Central memory CD4-positive, alpha-beta T cell (primary cell): ENCODE measurements at regions not wholly inside any gene's neighbourhood (a gene's known extent, or its start where the extent isn't known, plus 50 kb on each side); places are given as distances from the start of the nearest gene placed in this dataset.
"Not testable (repeated sequence)": the region's sequence is repeated elsewhere in the genome, so short reads cannot be mapped to it uniquely, and the experiment has no call there.

ENCODE experiments used
- DNase-seq: peaks from one replicate; pipeline ENCODE4 v3.0.0; 2022

DNA sequence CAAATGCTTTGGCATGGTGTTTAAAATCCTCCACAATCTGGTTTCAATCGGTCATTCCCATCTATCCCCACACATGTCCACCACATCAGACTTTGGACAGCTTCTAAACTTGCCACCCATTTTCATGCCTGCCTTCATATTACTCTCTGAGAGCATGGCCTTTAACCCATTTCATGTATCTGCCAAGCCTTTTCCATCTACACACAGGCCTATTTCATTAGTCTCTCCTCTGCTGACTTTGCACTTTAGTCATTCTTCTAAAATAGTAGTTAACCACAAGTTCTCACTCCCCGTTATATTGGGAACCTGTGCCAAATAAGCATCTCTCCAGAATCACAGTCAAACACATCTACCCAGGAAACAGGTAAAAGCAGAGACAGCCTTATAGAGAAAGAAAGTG is 142.2 kb downstream of the MZT1 start:
- DNase-seq: no peak

DNA sequence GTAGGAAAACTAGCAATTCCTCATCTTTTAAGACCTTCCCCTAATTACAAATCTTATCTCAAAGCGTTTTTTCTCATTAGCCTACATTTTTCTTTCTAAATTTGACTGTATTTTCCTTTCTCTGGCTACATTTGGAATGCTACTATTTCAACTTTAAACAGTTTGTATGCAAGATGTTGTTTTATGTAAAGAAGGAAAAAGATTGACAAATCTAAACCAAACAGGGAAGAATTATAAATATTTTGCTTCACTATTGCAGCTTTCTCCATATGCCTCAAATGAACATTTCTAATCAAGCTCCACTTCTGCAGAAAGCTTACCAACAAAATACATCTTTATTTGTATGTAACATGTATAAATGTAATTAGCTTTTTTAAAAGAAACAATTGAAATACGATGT is 156.2 kb downstream of the MZT1 start:
- DNase-seq: no peak

DNA sequence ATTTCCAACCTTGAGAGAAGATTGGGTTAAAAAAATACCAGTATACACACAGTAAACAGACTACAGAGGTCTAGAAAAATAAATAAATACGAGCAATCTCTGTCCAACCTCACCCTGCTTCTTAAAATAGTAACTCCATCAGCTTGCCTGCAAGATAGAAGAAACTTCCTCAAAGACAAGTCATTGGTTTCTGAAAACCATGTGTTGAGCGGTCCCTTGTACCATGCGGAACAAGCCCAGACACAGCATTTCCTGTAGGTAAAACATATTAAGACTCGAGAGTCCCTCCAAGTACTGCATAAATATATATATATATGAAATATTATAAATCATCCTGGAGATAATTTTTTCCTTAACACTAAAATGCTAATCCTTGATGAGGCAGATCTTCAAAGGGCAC is 157.4 kb downstream of the MZT1 start:
- DNase-seq: no peak

DNA sequence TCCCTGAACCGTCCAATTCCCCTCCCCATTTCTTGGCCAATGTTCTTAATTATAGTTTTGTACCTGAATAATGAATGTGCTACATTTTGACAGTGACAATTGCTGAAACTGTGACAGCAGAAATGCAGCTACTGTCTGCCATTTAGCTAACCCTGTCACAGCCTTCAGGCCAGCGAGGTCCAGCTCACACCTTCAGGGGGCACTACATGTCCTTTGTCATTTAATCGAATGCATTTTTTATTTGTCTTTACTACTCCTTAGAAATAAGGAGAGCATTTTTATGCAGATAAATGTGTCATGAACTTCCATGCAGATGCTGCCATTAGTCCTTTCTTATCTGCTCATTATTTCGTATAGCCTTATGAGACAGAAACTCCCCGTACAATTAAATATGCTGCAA is 159.9 kb downstream of the MZT1 start:
- DNase-seq: no peak

DNA sequence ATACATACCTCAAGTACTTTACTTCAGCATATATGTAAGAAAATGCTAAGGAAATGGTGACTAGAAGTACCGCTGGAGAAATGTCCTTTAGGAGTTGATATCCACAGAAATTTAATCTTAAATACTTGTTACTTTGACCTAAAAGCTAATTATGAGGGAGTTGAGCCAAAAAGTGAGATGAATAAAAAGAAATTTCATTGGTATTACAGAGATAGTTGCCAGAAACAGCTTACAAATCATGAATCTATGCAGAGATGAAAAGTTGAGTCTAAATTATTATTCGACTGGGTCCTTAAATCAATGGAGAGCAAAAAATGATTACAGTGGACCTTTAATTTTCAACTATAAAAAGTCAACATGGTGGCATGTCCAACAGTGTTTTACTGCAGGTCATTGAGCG is 160.9 kb downstream of the MZT1 start:
- DNase-seq: no peak

DNA sequence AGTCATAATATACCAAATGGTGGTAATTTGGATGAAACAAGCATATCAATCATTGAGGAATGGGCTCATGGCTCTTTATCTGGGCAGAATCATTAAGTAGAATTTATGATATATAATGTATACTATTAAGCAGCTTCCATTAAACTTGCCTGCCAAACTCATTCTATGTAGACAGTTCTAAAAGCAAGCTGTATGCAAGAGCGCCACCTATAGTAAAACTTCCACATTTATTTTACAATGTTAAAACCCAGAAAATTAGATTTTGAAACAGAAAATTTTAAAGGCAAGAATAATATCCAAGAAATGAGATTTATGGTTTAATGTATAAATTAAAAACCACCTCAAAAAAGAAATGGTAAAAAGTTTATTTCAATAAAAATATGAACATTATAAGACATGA is 161.5 kb downstream of the MZT1 start:
- DNase-seq: no peak

DNA sequence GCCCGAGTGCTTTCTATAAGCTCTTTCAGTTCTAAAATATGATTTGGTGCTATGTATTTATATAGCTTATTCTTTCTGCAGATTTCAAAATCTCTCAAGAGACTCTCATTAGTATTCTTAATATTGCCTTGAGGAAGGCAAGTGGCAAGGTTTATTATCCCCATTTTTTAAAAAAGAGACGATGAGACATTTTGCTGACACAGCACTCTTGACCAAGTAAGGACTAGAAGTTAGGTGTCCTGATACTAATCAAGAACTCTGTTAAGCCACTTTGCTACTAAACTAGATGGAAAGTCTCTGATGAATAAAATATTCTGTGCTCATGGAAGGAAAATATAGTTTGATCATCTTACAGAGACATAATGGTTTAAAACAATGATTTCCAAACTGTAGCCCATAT is 164.7 kb downstream of the MZT1 start:
- DNase-seq: no peak

DNA sequence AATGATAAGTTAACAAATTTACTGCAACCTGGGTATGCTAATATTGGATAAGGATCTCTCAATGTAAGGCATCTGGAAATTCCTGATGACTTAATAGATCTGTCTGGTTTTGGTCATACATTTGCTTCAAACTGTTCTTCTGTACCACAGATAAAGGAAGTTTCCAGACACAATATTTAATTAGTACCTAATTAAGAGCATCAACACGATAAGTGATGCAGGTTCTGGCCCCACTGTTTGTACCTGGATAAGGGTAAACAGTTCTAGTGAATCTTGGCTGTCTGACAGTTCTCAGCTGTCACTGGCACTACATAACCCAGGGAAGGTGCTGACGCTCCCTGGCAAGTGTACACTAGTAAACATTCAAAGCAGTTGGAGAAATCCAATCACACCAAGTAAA is 165.6 kb downstream of the MZT1 start:
- DNase-seq: no peak

DNA sequence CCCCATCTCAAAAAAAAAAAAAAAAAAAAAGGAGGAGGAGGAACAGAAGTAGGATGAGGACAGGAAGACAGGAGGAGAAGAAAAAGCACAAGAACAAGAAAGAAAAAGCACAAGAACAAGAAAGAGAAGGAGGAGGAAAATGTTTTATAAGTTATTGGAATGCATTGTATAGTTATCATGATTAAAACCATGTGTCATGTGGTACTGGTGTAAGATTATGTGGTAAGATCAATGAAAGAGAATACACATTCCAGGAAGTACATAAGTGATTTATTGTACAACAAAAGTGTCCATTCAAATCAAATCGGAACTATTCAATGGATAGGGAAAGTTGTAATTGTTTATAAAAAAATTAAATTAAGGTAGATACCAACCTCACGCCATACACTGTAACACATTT is 167.7 kb downstream of the MZT1 start:
- no peak for DNase-seq

DNA sequence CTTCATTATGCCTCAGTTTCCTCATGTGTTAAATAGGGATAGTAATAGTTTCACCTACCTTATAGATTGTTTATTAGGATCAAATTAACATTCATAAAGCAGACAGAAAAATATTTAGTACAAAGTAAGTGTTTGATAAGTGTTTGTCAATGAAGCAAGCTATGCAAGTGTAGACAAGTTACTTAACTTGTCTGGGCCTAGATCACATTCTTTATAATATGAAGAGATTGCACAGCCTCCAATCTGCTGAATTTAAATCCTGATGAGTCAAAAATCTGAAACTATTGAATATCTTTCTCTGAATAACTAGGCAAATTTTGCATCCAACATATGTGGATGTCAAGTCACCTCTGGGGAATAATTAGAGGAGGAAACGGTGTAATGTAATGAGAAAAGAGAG is 170.5 kb downstream of the MZT1 start:
- no peak for DNase-seq

DNA sequence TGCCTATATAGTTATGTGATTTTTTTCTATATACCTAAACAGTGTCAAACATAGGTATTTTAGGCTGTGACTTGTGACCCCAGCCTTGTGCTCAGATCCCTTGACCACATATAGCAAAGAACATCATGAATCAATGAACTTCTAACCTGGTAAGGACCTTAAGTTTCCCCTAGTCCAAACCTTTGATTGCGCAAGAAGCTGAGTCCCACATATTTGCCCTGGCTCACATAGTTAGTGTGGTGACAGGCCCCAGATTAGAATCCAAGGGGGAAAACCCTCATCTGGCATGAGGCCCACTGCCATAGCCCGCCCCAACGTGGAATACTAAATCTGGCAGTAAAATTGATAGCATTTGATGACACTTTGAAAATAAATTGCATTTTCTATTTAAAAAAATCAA is 171.8 kb downstream of the MZT1 start:
- DNase-seq: no peak

DNA sequence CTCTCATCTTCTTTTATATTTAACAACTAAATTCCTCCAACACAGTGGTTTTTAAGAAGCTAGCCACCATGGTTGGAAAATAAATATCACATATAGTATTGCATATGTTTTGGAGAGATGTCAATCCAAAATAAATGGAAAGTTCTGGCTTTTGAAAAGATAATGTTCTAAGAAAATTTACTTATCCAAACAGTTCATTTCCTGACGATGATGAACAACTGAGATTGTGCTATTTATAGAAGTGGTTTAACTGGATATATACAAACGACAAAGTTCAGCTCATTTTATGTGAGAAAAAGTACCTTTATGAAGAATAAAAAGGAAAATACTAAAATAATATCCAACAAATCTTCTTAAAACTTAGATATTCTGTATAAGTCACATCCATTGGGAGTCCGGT is 174.7 kb downstream of the MZT1 start:
- no peak for DNase-seq

DNA sequence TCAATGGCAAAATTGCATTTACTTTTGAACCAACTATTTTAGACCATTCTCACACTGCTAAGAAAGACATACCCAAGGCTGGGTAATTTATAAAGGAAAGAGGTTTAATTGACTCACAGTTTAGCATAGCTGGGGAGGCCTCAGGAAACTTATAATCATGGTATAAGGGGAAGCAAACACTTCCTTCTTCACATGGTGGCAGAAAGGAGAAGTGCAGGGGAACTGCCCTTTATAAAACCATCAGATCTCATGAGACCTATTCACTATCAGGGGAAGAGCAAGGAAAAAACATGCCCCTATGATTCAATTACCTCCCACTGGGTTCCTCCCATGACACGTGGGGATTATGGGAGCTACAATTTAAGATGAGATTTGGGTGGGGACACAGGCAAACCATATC is 181.5 kb downstream of the MZT1 start:
- DNase-seq: not testable (repeated sequence)

DNA sequence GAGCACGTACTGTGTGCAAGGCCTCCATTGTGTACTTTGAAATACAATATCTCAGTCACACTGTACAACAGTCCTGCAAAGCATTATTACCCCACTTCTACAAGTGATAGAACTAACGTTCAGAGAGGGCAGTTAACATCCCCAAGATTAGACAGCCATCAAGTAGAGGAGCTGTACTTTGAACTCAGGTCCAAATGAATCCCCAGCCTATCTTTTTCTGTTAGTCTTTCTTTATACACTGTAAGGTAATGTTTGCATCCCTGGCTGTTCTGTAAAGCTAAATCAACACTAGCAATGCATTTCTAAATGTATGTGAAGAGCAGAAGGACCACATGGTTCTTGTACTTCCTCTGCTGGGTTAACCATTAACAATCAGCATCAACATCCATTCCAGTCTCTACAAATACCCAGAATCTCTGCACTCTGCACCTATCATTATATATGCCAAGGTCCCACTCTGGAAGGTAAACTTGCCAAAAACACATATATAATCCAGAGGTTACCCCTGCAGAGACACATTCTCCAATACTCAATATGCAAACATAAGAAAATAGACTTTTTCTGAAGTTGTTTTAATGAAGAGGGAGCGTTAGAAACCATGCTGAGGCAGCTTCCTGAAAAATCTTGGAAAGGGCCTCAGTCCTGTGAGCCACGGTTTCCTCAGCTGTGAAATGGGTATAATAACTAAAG is 182.3 kb downstream of the MZT1 start:
- no peak for DNase-seq

DNA sequence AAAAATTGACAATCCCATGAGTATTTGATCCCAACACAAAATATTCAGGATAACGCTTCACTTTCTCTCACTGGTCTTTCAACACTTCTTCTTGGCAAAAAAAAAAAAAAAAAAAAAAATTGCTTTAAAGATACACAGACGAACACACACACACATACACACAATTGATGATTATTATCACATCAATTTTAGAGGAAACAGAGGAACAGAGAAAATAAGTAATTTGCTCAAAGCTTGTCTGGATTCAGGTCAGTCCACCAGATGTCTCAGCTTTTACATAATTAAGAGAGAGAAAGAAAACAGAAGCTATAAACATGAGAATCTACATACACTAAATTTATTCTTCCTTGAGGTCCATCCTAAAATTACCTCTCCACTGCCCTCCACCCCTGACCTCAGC is 183.4 kb downstream of the MZT1 start:
- DNase-seq: no peak

DNA sequence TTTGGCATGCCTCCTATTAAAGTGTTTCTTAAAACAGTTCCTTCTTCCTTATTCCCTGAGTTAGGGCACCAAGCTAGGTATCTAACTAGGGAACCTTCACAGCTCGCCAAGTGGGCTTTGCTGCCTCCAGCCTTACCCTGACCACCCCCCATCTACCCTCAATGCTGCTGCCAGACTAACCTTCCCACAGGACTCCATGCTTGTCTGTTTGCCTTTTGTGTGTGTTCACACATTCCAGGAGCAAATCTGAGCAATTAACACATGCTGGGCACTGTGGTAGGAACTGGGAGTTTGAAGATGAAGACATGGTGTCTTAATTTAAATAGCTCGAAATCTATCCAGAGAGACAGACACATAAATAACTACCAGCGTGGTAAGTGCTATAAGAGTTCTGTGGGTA is 185.2 kb downstream of the MZT1 start:
- no peak for DNase-seq

DNA sequence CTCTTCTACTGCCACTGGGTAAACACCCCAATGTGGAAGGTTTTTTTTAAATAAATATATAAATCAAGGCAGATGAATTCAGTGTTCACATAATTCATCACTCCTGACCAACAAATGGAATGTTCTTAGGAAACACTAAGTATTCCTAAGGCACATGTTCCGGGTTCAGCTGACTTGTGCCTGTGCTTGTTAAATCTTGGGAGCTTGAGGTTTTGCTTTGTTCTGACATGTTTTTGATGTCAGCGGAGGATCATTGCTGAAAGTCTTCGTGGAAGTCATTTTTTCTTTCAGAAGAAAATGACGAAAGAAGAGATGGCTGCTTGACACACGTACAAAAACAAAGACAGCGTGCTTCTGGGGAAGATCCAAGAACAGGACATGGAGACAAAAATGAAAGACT is 185.8 kb downstream of the MZT1 start:
- no peak for DNase-seq

DNA sequence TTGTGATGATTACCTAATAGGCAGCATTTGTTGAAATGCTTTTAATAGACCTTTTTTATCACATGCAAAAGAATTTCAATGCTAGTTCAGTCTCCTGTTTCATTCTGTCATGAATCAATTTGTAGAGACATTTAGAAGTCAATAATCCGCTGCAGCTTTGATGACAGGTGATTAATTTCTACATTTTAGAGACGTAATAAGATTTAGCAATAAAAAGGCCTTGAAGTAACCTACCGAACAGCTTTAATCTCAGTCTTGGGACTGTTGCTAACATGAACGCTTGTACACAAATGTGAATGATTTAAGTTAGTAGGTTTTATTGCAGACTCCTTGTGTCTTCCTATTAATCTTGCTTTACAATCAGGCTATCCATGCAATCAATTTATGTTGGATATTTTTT is 186.5 kb downstream of the MZT1 start:
- no peak for DNase-seq

DNA sequence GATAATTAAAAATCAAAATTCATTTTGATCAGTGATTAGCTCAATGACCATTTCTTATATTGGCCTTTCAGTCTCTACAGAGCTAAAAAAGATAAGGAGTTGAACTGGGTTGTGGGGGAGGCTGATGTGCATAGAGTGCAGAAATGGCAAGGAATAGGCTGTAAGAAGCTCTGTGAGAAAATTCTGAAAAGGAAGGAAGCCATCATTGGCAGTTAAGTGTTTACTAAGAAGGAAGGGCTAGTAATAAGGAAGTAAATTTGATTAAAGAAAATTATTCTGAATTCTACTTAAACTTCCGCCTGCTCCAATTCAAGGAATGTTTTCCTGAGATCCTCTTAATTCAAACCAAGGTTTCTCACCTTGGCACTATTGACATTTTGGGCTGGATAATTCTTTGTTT is 187.5 kb downstream of the MZT1 start:
- DNase-seq: no peak

DNA sequence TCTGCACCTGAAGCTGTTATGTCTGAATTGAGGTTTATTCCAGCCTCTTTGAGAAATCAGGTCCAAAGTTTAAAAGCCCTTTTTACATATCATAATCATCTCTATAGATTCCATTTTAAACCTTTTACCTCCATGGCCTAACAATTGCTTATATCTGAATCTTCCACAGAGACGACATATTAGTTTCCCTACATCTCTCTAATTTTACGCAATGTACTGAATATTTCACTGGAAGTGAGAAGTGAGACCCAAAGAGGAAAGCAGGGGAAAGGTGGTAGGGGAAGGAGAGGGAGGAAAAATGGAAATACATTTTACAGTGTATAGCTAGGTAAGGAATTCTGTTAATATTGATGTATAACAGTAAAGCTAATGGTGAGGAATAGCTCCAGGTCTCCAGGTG is 189.6 kb downstream of the MZT1 start:
- no peak for DNase-seq

DNA sequence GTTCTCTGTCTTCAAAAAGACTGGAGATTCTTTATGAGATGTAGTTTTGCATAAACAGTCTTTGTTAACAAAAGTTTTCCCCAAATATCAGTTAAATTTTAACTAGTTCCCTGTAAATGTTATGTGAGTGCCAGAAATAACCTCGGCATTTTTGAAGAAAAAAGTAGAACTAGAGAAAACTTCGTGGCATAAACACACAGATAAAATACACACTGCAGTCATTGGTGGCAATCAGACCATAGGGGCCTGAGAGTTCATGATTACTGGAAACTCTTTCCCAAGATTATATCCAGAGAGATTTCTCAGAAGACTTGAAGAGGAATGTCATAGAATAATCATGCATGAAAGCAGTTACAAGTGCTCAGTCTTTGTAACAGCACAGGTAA is 190.0 kb downstream of the MZT1 start:
- DNase-seq: no peak

DNA sequence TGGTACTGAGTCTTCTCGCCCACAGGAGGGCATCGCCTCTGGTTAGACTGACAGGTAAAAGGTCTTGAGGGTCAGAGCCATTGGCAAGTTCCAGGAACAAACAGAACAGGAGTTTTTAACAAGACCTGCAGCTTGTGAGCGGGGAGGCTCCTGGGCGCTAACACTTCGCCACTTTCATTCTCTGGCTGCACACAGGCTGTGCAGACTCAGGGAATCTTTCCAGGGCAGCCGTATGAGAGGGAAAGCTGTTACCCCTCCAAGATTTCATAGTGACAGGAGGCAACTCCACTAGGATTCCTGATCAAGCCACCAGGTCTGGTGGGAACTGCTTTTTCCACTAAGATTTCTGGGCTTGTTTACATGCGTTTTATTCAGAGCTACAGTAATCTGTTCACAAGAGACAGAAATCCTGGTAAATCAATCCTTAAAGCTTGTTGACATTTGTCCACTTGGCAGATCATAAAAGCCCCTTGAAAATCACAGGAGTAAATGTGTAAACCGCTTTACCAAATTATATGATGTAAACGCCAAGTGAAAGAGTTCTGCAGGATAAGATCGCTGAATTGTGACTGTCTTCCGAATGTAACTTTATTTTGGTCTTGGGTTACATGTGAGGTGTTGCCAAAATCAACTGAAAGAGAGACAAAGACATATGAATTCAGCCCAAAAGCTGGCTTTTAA is 190.6 kb downstream of the MZT1 start:
- no peak for DNase-seq

DNA sequence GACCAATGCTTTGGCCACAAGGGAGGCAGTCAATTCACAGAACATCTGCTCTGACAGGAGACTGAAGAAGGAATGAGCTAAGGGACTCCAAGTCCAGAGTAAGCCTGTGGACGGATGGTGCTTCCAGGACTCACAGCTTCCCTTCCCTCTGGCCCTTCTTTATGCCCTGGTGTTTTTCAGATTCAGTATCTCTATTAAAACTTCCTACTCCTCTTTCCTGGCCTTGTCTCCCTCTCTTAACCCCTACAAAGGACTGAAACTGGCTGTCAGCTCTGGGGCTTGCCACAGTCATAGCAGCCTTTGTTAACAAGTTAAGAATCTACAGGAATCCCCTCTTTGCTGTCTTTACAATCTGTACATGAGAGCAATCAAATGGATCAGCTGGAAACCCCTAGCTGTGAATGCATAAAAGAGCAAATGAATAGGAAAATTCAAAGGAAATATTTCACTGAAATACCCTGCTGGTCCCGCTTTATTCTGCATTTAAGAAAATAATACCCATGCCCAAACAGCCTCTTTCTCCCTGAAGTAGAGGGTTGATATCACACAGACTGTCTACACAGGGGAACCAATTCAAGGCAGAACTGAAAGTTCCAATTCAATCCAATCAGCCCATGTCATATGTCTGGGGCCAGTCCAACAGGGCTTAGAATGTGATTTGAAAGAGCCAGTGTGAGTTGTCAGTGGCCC is 192.3 kb downstream of the MZT1 start:
- DNase-seq: no peak

DNA sequence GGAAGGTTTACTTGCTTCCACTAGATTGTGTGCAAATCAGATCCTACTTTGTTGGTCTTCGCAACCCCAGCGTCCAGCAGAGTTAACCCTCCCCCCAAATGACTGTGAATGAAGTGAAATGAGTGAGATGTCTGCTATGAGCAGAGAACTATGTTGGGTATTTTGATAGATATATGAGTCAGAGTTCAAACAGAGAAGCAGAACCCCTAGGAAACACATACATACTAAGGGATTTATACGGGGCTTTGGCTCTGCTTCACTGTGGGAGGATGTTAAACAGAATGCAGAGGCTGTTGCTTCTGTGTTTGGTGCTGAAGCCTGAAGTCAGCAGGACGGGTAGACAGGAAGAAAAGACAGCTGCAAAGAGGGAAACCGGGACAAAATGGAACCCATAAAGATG is 197.0 kb downstream of the MZT1 start:
- DNase-seq: no peak

DNA sequence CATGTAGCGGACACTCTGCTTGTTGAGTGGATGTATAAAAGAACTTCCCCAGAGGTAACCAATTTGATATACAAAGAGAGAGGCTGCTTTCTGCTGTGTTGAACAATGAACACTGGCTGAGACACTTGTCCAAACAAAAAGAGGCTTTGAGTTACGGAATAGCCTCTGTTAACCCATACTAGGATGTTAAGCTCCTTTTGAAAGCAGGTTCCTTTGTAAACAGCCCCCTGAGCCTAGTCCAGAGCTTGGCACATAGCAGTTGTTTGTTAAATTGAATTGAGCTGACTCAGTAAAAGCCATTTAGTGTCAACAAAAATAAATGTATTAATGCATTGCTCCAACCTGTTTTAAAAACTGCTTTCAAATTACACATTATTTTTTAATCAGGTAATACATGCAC is 200.1 kb downstream of the MZT1 start:
- DNase-seq: no peak
